Body of pancreas (tissue), 4 donors: ENCODE measurements at regions not wholly inside any gene's neighbourhood (a gene's known extent, or its start where the extent isn't known, plus 50 kb on each side); places are given as distances from the start of the nearest gene placed in this dataset.
A peak's percentile ranks its signal among the peaks of the same experiment; 100 is the strongest.

Experiments used
- ATAC-seq: fragments of 150-250 bp; one replicate; pipeline ENCODE4 v1.9.1; 2016
- DNase-seq, 4 donors: peaks; one replicate each; pipeline ENCODE4 v3.0.0-alpha.2; 2019
- H3K27ac ChIP-seq, 4 donors: fragments of 200-600 bp; sonication (generic); 1 replicate in 3 of 4; 2 replicates in 1 of 4; pipeline versions ENCODE4 v1.5.1 to v1.6.1; 2016 to 2019; ENCODE audit warnings: mild to moderate bottlenecking in 1 of 4, mixed read lengths in 1 of 4, moderate library complexity in 1 of 4
- H3K27me3 ChIP-seq, 2 donors: fragments of 200-600 bp; sonication (generic); one replicate each; pipeline ENCODE4 v1.6.0; 2016; ENCODE audit warnings: mild to moderate bottlenecking in 1 of 2
- H3K36me3 ChIP-seq, 2 donors: fragments of 200-600 bp; sonication (generic); replicated peaks in 1 of 2; 2 replicates each; pipeline ENCODE4 v1.5.1; 2016; ENCODE audit warnings: low read depth in 2 of 2; ENCODE audit not compliant: insufficient read depth in 1 of 2
- H3K4me1 ChIP-seq: fragments of 200-600 bp; sonication (generic); one replicate; pipeline ENCODE4 v1.6.0; 2016
- H3K4me3 ChIP-seq, 2 donors: fragments of 200-600 bp; sonication (generic); 1 replicate in 1 of 2; 2 replicates in 1 of 2; pipeline ENCODE4 v1.5.1; 2016 to 2019
- H3K9me3 ChIP-seq, 3 donors: fragments of 200-600 bp; sonication (generic); 1 replicate in 2 of 3; 2 replicates in 1 of 3; pipeline ENCODE4 v1.5.1; 2016
- POLR2A ChIP-seq, 3 donors: fragments of 450-650 bp; IDR thresholded peaks; one replicate each; pipeline ENCODE4 v1.6.1; 2016; ENCODE audit warnings: antibody characterized with exemption in 3 of 3, mild to moderate bottlenecking in 2 of 3
- WGBS, 2 donors: methylation state at CpG; one replicate each; pipeline ENCODE4 v1.1.5; 2017; 5-methylcytosine and 5-hydroxymethylcytosine counted together
- intact Hi-C: fragments of 100-400 bp; cut with DNase I; formaldehyde crosslinking; loops from one replicate; pipeline ENCODE4 v1.15.1; 2023
- TF ChIP-seq, protein P1 (sequence below), 7 experiments: fragments of 450-650 bp in 4 of 7; fragments of 200-600 bp in 3 of 7; sonication (generic) in 3 of 7; IDR thresholded peaks; one replicate each; pipeline ENCODE4 v1.5.1; 2016 to 2019; ENCODE audit warnings: antibody characterized with exemption in 7 of 7

DNA sequence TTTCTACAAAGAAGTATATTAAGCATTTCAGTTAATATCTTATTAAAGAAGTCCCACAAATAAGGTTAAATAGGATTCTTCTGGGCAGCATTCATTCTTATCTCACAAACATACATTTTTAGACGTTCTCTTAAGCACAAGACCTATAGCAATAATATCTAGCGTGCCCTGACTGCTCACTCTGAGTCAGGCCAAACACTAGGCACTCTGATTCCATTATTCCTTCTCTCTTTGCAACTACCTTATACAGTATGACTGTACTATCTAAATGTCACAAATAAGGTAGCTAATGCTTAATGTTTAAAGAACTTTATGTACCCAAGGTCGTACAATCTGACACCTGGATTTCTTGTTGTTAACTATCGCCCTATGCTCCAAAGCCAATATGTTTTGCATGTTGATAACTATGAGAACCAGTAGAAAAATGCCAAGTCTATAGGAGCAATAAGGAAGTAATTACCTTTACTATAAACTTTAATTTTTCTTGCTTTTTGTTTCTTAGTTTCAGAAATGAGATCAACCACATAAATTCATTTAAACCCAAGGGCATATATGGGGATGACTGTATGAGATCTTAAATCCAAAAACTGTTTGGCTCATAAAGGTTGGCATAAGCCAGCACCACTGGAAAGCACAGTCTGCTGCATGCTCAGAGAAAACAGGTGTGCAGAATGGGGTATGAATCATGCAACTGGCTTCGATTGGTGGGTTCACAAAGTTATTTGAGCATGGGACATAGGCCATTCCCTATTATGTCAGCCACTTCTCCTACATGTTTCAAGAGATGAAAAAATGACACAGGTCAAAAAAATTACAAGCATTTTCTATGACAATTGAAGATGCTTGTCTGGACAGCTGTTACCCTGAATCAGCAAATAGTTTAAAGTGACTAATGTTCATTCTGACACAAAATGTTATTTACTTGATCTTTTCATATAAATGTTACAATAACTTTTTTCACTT lies 352.0 kb downstream of the IRS1 start:
- Histone ChIP-seq H3K4me1 (peaks cover 8% of the 10 kb centered on the region), H3K27ac (no peak overlapping the region), H3K4me3 (no peak overlapping the region), H3K9me3 (no peaks in the 10 kb centered on the region), H3K27me3 (no peaks in the 10 kb centered on the region), H3K36me3 (no peaks in the 10 kb centered on the region)
- 50 to 52% methylated on average over 5 of the region's 5 CpGs for WGBS, 2 donors
- ATAC-seq (peak; percentile 47), DNase-seq (peak in 2 of 4 donors; percentile 8 to 23)
- TF ChIP-seq, protein P1, sequence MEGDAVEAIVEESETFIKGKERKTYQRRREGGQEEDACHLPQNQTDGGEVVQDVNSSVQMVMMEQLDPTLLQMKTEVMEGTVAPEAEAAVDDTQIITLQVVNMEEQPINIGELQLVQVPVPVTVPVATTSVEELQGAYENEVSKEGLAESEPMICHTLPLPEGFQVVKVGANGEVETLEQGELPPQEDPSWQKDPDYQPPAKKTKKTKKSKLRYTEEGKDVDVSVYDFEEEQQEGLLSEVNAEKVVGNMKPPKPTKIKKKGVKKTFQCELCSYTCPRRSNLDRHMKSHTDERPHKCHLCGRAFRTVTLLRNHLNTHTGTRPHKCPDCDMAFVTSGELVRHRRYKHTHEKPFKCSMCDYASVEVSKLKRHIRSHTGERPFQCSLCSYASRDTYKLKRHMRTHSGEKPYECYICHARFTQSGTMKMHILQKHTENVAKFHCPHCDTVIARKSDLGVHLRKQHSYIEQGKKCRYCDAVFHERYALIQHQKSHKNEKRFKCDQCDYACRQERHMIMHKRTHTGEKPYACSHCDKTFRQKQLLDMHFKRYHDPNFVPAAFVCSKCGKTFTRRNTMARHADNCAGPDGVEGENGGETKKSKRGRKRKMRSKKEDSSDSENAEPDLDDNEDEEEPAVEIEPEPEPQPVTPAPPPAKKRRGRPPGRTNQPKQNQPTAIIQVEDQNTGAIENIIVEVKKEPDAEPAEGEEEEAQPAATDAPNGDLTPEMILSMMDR (IDR thresholded peaks at IDR 0.05), result no peak
- TF ChIP-seq POLR2A (IDR thresholded peaks at IDR 0.05), result no peak
- intact Hi-C loops, result no loop called here

GRCh38 chr2:226446406-226447001 lies 353.1 kb downstream of the IRS1 start:
- Histone ChIP-seq H3K27me3 (no peaks in the 10 kb centered on the region), H3K4me3 (no peak overlapping the region), H3K27ac (no peak overlapping the region), H3K9me3 (no peaks in the 10 kb centered on the region), H3K4me1 (peaks cover 8% of the 10 kb centered on the region), H3K36me3 (no peaks in the 10 kb centered on the region)
- intact Hi-C loops, result no loop called here
- WGBS, 2 donors, result 70 to 75% methylated on average over 3 of the region's 3 CpGs
- ATAC-seq (no peak), DNase-seq (no peak)
- no peak for TF ChIP-seq POLR2A (IDR thresholded peaks at IDR 0.05)
- TF ChIP-seq, protein P1 (IDR thresholded peaks at IDR 0.05), result no peak

GRCh38 chr2:226445216-226445861 lies 354.3 kb downstream of the IRS1 start:
- TF ChIP-seq POLR2A (IDR thresholded peaks at IDR 0.05), result no peak
- TF ChIP-seq, protein P1 (IDR thresholded peaks at IDR 0.05), result no peak
- DNase-seq, result no peak
- intact Hi-C loops, result no loop called here
- Histone ChIP-seq H3K4me3 (no peak overlapping the region), H3K27ac (no peak overlapping the region), H3K27me3 (no peaks in the 10 kb centered on the region), H3K4me1 (peaks cover 8% of the 10 kb centered on the region), H3K9me3 (no peaks in the 10 kb centered on the region), H3K36me3 (no peaks in the 10 kb centered on the region)
- WGBS, 2 donors, result 84 to 86% methylated on average over 5 of the region's 5 CpGs
- no peak for ATAC-seq

GRCh38 chr2:226443112-226443511 lies 356.5 kb downstream of the IRS1 start:
- DNase-seq, result no peak
- H3K4me1 ChIP-seq, result peaks cover 8% of the 10 kb centered on the region
- no peak overlapping the region for H3K4me3 ChIP-seq
- intact Hi-C loops, result no loop called here
- H3K27me3 ChIP-seq, result no peaks in the 10 kb centered on the region
- ATAC-seq, result no peak
- no peak for TF ChIP-seq POLR2A (IDR thresholded peaks at IDR 0.05)
- WGBS, 2 donors, result 72 to 73% methylated on average over 5 of the region's 5 CpGs
- H3K9me3 ChIP-seq, result no peaks in the 10 kb centered on the region
- H3K27ac ChIP-seq, result no peak overlapping the region
- no peaks in the 10 kb centered on the region for H3K36me3 ChIP-seq
